ENCODE measurements at regions not wholly inside any gene's neighbourhood (a gene's known extent, or its start where the extent isn't known, plus 50 kb on each side); places are given as distances from the start of the nearest gene placed in this dataset.

- TF ChIP-seq EP300 (IDR thresholded peaks at IDR 0.05; ENCODE audit: borderline replicate concordance) (no peak), NFIC (IDR thresholded peaks at IDR 0.05) (no peak), TAF1 (IDR thresholded peaks at IDR 0.05; ENCODE audit: low read depth) (no peak), USF1 (IDR thresholded peaks at IDR 0.05) (no peak), REST (IDR thresholded peaks at IDR 0.05; ENCODE audit: low read depth) (no peak), RAD21 (IDR thresholded peaks at IDR 0.05; ENCODE audit: low read depth) (no peak), EGR1 (IDR thresholded peaks at IDR 0.05) (no peak)
Observed at GRCh38 chr4:55251896-55252295, 94.1 kb upstream of the SRD5A3 start.

Measured in Ishikawa (cell line).